K562 (cell line): ENCODE measurements at regions not wholly inside any gene's neighbourhood (a gene's known extent, or its start where the extent isn't known, plus 50 kb on each side); places are given as distances from the start of the nearest gene placed in this dataset.

ENCODE experiments used
- ATAC-seq: fragments of 200-7000 bp; cut with Tn5 transposase; 3 replicates; pipeline ENCODE4 v1.9.1; 2020; ENCODE audit warnings: moderate library complexity
- BruUV-seq: library from RNA; stranded (reverse); fragments of 400-500 nt; replicated peaks from 2 replicates; lab custom pipeline; 2021; lab: Mats Ljungman, UMichigan
- CTCF ChIA-PET: fragments of 300-600 bp; formaldehyde crosslinking; extraction: SDS; loops from one replicate; lab custom pipeline; 2021; ENCODE audit warnings: low intra/inter-chr PET ratio; lab: Yijun Ruan, JAX
- POLR2A ChIA-PET: fragments of 300-600, 350-650 bp; sonication (Branson Sonifier 250); formaldehyde crosslinking; extraction: SDS; loops from one replicate; lab custom pipeline; 2021; ENCODE audit warnings: antibody characterized with exemption, inconsistent platforms; lab: Yijun Ruan, JAX
- DNase-seq, 4 experiments: peaks; one replicate each; pipeline versions ENCODE4 v3.0.0 to v3.0.0-alpha.2; 2011 to 2018; ENCODE audit warnings: low spot score in 3 of 4, mixed read lengths in 3 of 4; ENCODE audit errors: extremely low read depth in 1 of 4
- FAIRE-seq: peaks from 2 replicates; lab custom pipeline; 2011; peaks lifted over from hg19 to GRCh38; lab: Jason Lieb, UNC
- H2AFZ ChIP-seq: 2 replicates; pipeline ENCODE4 v1.6.0; 2011; ENCODE audit warnings: low read depth, low read length, control low read depth, inconsistent platforms
- H3K27ac ChIP-seq: fragments of 200-600 bp; 3 replicates; pipeline ENCODE4 v1.8.0; 2011; ENCODE audit warnings: low read depth, mild to moderate bottlenecking, control low read depth, inconsistent platforms, low read length, moderate library complexity, mixed read lengths; ENCODE audit errors: extremely low read depth
- H3K27me3 ChIP-seq, 2 experiments: fragments of 300-600 bp in 1 of 2; 2 replicates in 1 of 2; 3 replicates in 1 of 2; pipeline versions ENCODE4 v1.6.0 to v1.8.0; 2011; ENCODE audit warnings: inconsistent platforms in 2 of 2, low read length in 2 of 2, mild to moderate bottlenecking in 1 of 2, mixed read lengths in 1 of 2, moderate library complexity in 1 of 2; ENCODE audit not compliant: control insufficient read depth in 2 of 2, insufficient read depth in 2 of 2
- H3K36me3 ChIP-seq: fragments of 300-600 bp; 3 replicates; pipeline ENCODE4 v1.8.0; 2011; ENCODE audit warnings: mild to moderate bottlenecking, low read length, inconsistent platforms; ENCODE audit not compliant: control insufficient read depth, insufficient read depth
- H3K4me1 ChIP-seq, 2 experiments: fragments of 200-600 bp in 1 of 2; replicated peaks in 1 of 2; 2 replicates in 1 of 2; 3 replicates in 1 of 2; pipeline versions ENCODE4 v1.5.1 to v1.8.0; 2011; ENCODE audit warnings: inconsistent platforms in 2 of 2, low read length in 2 of 2, mild to moderate bottlenecking in 1 of 2, mixed read lengths in 1 of 2, moderate library complexity in 1 of 2; ENCODE audit not compliant: control insufficient read depth in 2 of 2, insufficient read depth in 2 of 2
- H3K4me2 ChIP-seq: 2 replicates; pipeline ENCODE4 v1.6.1; 2011; ENCODE audit warnings: low read length, control low read depth, inconsistent platforms, mixed read lengths; ENCODE audit not compliant: insufficient read depth
- H3K4me3 ChIP-seq: fragments of 200-600 bp; sonication (generic), shearing (Covaris generic); 2 replicates; pipeline ENCODE4 v1.5.1; 2016; ENCODE audit warnings: control low read depth, inconsistent platforms
- H3K79me2 ChIP-seq: fragments of 200-600 bp; 3 replicates; pipeline ENCODE4 v1.8.0; 2011; ENCODE audit warnings: low read length, inconsistent platforms; ENCODE audit not compliant: control insufficient read depth, insufficient read depth
- H3K9ac ChIP-seq, 2 experiments: 2 replicates each; pipeline versions ENCODE4 v1.6.0 to v1.6.1; 2011; ENCODE audit warnings: low read depth in 2 of 2, low read length in 2 of 2, control low read depth in 1 of 2, inconsistent platforms in 1 of 2, mild to moderate bottlenecking in 1 of 2, mixed read lengths in 1 of 2; ENCODE audit not compliant: insufficient read depth in 1 of 2
- H3K9me1 ChIP-seq: one replicate; pipeline ENCODE4 v1.6.0; 2011; ENCODE audit warnings: inconsistent platforms, mild to moderate bottlenecking, low read length, moderate library complexity; ENCODE audit not compliant: control insufficient read depth, insufficient read depth
- H3K9me3 ChIP-seq: replicated peaks from 2 replicates; pipeline ENCODE4 v1.5.1; 2011; ENCODE audit warnings: low read depth, low read length, inconsistent platforms; ENCODE audit not compliant: control insufficient read depth, insufficient read depth
- H4K20me1 ChIP-seq: replicated peaks from 2 replicates; pipeline ENCODE4 v1.6.1; 2011; ENCODE audit warnings: low read length, inconsistent platforms, mixed read lengths; ENCODE audit not compliant: control insufficient read depth, insufficient read depth
- ADNP ChIP-seq: fragments of 200-800 bp; sonication (Bioruptor generic); IDR thresholded peaks from 2 replicates; pipeline ENCODE4 v1.6.1; 2016; ENCODE audit warnings: missing genetic modification characterization, missing compliant biosample characterization
- ARID1B ChIP-seq: fragments of 450-650 bp; IDR thresholded peaks from 2 replicates; pipeline ENCODE4 v1.6.1; 2016; ENCODE audit warnings: antibody characterized with exemption, mild to moderate bottlenecking, inconsistent platforms
- GABPA ChIP-seq: fragments of 200-800 bp; sonication (Bioruptor generic); conservative IDR thresholded peaks from 2 replicates; pipeline ENCODE4 v1.6.1; 2016; ENCODE audit warnings: low read depth, missing genetic modification characterization, missing compliant biosample characterization
- JUN ChIP-seq, 2 experiments: sonication (generic) in 1 of 2; formaldehyde crosslinking in 1 of 2; IDR thresholded peaks; 2 replicates each; pipeline versions ENCODE4 v1.6.1 to v1.8.0; 2012 to 2022; ENCODE audit warnings: borderline replicate concordance in 2 of 2, mild to moderate bottlenecking in 2 of 2, improper control_type of control experiment in 1 of 2, low read depth in 1 of 2, low read length in 1 of 2, missing genetic modification reagents in 1 of 2
- KDM4B ChIP-seq, 2 experiments: fragments of 450-650 bp in 1 of 2; sonication (generic) in 1 of 2; IDR thresholded peaks; 2 replicates each; pipeline ENCODE4 v1.6.1; 2016 to 2017; ENCODE audit warnings: borderline replicate concordance in 2 of 2, antibody characterized with exemption in 1 of 2, low read depth in 1 of 2, mild to moderate bottlenecking in 1 of 2
- PHF20 ChIP-seq: fragments of 450-650 bp; IDR thresholded peaks from 2 replicates; pipeline ENCODE4 v1.6.1; 2018; ENCODE audit not compliant: partially characterized antibody
- RREB1 ChIP-seq: fragments of 250-450 bp; sonication (Bioruptor Pico); IDR thresholded peaks from 2 replicates; pipeline ENCODE4 v1.4.0; 2020
- SNRNP70 ChIP-seq: fragments of 200-400 bp; formaldehyde crosslinking; optimal IDR thresholded peaks from 2 replicates; pipeline ENCODE3; 2017; ENCODE audit warnings: low read depth, low read length
- ZNF12 ChIP-seq: sonication (generic); formaldehyde crosslinking; IDR thresholded peaks from 2 replicates; pipeline ENCODE4 v1.4.0; 2020; ENCODE audit warnings: mild to moderate bottlenecking, missing genetic modification reagents
- WGBS: fragments of 100-300 bp; shearing (Covaris generic); methylation state at CpG from one replicate; pipeline ENCODE4 v1.1.6; 2016; ENCODE audit warnings: low coverage, mixed read lengths; ENCODE audit not compliant: insufficient coverage; ENCODE audit errors: missing lambda C conversion rate; 5-methylcytosine and 5-hydroxymethylcytosine counted together
- in situ Hi-C: fragments of 300-500 bp; cut with MboI; formaldehyde crosslinking; loops from 4 replicates; pipeline ENCODE4 v1.15.0; 2018; ENCODE audit warnings: inconsistent platforms, mixed read lengths
- intact Hi-C: fragments of 100-400 bp; cut with micrococcal nuclease; formaldehyde crosslinking; loops from 2 replicates; pipeline ENCODE4 v1.14.2; 2022

- CTCF ChIA-PET, result no interaction called here
- POLR2A ChIA-PET, result interaction anchor here (1.3 kb wide), 1 partner anchor 14 kb away, joined by 6 read pairs; no protein-coding TSS in a partner anchor
Observed at GRCh38 chr1:226497276-226497833, 51.2 kb upstream of the STUM start.

GRCh38 chr1:226497991-226498639, 50.4 kb upstream of the STUM start:
- H3K36me3 ChIP-seq, result no peaks in the 10 kb centered on the region
- H3K4me3 ChIP-seq, result no peak overlapping the region
- no peak overlapping the region for H3K4me2 ChIP-seq
- CTCF ChIA-PET, result no interaction called here
- no TSS peak for BruUV-seq
- H3K4me1 ChIP-seq, result no peaks in the 10 kb centered on the region
- H3K27me3 ChIP-seq, result peaks cover 50 to 59% of the 10 kb centered on the region in 2 experiments
- H4K20me1 ChIP-seq, result peaks cover 3% of the 10 kb centered on the region; the same call in 1 of the 2 replicates
- H3K9ac ChIP-seq, result no peak overlapping the region
- WGBS, result 1% methylated on average over 12 of the region's 12 CpGs
- no peak overlapping the region for H2AFZ ChIP-seq
- no peak for FAIRE-seq
- no peak overlapping the region for H3K27ac ChIP-seq
- H3K79me2 ChIP-seq, result no peaks in the 10 kb centered on the region
- no peak for DNase-seq
- in situ Hi-C loops (no loop called here), intact Hi-C loops (no loop called here)
- no peaks in the 10 kb centered on the region for H3K9me3 ChIP-seq
- POLR2A ChIA-PET, result interaction anchor here (0.8 to 1.3 kb wide), 2 partner anchors 14 to 1337 kb away, joined by 3 to 6 read pairs; no protein-coding TSS in a partner anchor
- ATAC-seq, result no peak
- no peaks in the 10 kb centered on the region for H3K9me1 ChIP-seq
- no peak for TF ChIP-seq JUN (IDR thresholded peaks at IDR 0.05; ENCODE audit: borderline replicate concordance, low read depth, low read length)
- TF ChIP-seq JUN (CRISPR knock-in tag; IDR thresholded peaks at IDR 0.05; ENCODE audit: borderline replicate concordance), result no peak
- no peak for TF ChIP-seq ADNP (tag)
- no peak for TF ChIP-seq RREB1 (CRISPR knock-in tag)
- TF ChIP-seq ZNF12 (CRISPR knock-in tag), result no peak
- no peak for TF ChIP-seq KDM4B (IDR thresholded peaks at IDR 0.05; ENCODE audit: borderline replicate concordance in 2 of 2, low read depth in 1 of 2)
- TF ChIP-seq ARID1B, result no peak

More at GRCh38 chr1:226497276-226497833, 51.2 kb upstream of the STUM start:
- intact Hi-C loops, result no loop called here
- no peak overlapping the region for H3K4me3 ChIP-seq
- H3K9me1 ChIP-seq, result no peaks in the 10 kb centered on the region
- H2AFZ ChIP-seq, result no peak overlapping the region
- no TSS peak for BruUV-seq
- 0% methylated on average over 5 of the region's 5 CpGs for WGBS
- DNase-seq, result no peak
- no peak overlapping the region for H3K9ac ChIP-seq
- peaks cover 55 to 66% of the 10 kb centered on the region in 2 experiments for H3K27me3 ChIP-seq
- ATAC-seq, result no peak
- no peak for TF ChIP-seq GABPA
- no peak for TF ChIP-seq SNRNP70
- no peak for TF ChIP-seq PHF20
- no peaks in the 10 kb centered on the region for H3K79me2 ChIP-seq
- no peaks in the 10 kb centered on the region for H3K4me1 ChIP-seq
- no peak overlapping the region for H3K4me2 ChIP-seq
- no peaks in the 10 kb centered on the region for H3K9me3 ChIP-seq
- H4K20me1 ChIP-seq, result peaks cover 3% of the 10 kb centered on the region; the same call in 1 of the 2 replicates
- H3K27ac ChIP-seq, result no peak overlapping the region
- no peak for FAIRE-seq
- in situ Hi-C loops, result no loop called here
- H3K36me3 ChIP-seq, result no peaks in the 10 kb centered on the region
